ENCODE measurements at regions not wholly inside any gene's neighbourhood (a gene's known extent, or its start where the extent isn't known, plus 50 kb on each side); places are given as distances from the start of the nearest gene placed in this dataset.

- intact Hi-C loops (cut with micrococcal nuclease; ENCODE audit: unreplicated experiment) = no loop called here
- no peak for DNase-seq (ENCODE audit: low spot score)
- ChIA-PET CTCF (no interaction called here), POLR2A (ENCODE audit: low non-redundant PET) (no interaction called here)
- Histone ChIP-seq H3K27ac (ENCODE audit: low read depth, low read length, poor library complexity, severe bottlenecking) (no peak overlapping the region), H3K4me1 (ENCODE audit: insufficient read depth, low read length, poor library complexity, severe bottlenecking) (no peaks in the 10 kb centered on the region), H3K4me3 (ENCODE audit: low read depth, low read length, poor library complexity, severe bottlenecking) (no peak overlapping the region), H3K9me3 (ENCODE audit: low read depth, low read length, poor library complexity, severe bottlenecking) (no peaks in the 10 kb centered on the region), H3K36me3 (ENCODE audit: insufficient read depth, low read length, poor library complexity, severe bottlenecking) (no peaks in the 10 kb centered on the region), H3K27me3 (replicated peaks; ENCODE audit: insufficient read depth, low read depth, low read length, poor library complexity) (no peaks in the 10 kb centered on the region)
- no TSS peak for BruUV-seq (replicated peaks)
- no peak for TF ChIP-seq EZH2 (IDR thresholded peaks at IDR 0.05; ENCODE audit: borderline replicate concordance, low read depth, low read length, poor library complexity, severe bottlenecking)
- TF ChIP-seq, protein P1, sequence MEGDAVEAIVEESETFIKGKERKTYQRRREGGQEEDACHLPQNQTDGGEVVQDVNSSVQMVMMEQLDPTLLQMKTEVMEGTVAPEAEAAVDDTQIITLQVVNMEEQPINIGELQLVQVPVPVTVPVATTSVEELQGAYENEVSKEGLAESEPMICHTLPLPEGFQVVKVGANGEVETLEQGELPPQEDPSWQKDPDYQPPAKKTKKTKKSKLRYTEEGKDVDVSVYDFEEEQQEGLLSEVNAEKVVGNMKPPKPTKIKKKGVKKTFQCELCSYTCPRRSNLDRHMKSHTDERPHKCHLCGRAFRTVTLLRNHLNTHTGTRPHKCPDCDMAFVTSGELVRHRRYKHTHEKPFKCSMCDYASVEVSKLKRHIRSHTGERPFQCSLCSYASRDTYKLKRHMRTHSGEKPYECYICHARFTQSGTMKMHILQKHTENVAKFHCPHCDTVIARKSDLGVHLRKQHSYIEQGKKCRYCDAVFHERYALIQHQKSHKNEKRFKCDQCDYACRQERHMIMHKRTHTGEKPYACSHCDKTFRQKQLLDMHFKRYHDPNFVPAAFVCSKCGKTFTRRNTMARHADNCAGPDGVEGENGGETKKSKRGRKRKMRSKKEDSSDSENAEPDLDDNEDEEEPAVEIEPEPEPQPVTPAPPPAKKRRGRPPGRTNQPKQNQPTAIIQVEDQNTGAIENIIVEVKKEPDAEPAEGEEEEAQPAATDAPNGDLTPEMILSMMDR (conservative IDR thresholded peaks at IDR 0.05; ENCODE audit: low read depth, low read length) = no peak
These were observed 1139.6 kb downstream of the STPG2 start for GRCh38 chr4:97003715-97004114.

DNA sequence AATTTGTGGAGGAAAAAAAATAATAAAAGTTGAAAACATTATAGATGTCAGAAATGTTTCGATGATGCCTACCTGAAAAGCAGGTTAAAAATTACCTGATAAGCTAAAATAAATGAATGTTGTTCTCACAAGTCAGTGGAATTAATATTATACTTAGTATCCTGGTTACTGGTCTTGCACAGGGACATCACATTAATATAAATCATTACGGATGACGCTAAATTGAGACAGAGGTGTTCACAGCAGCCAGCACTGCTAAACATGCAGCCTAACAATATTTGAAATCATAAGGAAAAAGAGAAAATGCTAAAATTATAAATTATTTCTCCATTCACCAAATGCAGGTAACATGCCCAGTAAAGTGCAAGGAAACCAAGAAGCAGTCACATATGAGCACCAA, 1130.0 kb downstream of the STPG2 start:
- no peak overlapping the region for H3K27ac ChIP-seq (ENCODE audit: low read depth, low read length, poor library complexity, severe bottlenecking)
- no peak for TF ChIP-seq EZH2 (IDR thresholded peaks at IDR 0.05; ENCODE audit: borderline replicate concordance, low read depth, low read length, poor library complexity, severe bottlenecking)
- TF ChIP-seq, protein P1 (conservative IDR thresholded peaks at IDR 0.05; ENCODE audit: low read depth, low read length) = no peak
- no peaks in the 10 kb centered on the region for H3K4me1 ChIP-seq (ENCODE audit: insufficient read depth, low read length, poor library complexity, severe bottlenecking)
- POLR2A ChIA-PET (ENCODE audit: low non-redundant PET) = no interaction called here
- intact Hi-C loops (cut with micrococcal nuclease; ENCODE audit: unreplicated experiment) = no loop called here
- H3K27me3 ChIP-seq (replicated peaks; ENCODE audit: insufficient read depth, low read depth, low read length, poor library complexity) = no peaks in the 10 kb centered on the region
- H3K4me3 ChIP-seq (ENCODE audit: low read depth, low read length, poor library complexity, severe bottlenecking) = no peak overlapping the region
- H3K9me3 ChIP-seq (ENCODE audit: low read depth, low read length, poor library complexity, severe bottlenecking) = no peaks in the 10 kb centered on the region
- no peaks in the 10 kb centered on the region for H3K36me3 ChIP-seq (ENCODE audit: insufficient read depth, low read length, poor library complexity, severe bottlenecking)
- BruUV-seq (replicated peaks) = no TSS peak
- CTCF ChIA-PET = no interaction called here
- DNase-seq (ENCODE audit: low spot score) = no peak

- intact Hi-C loops (cut with micrococcal nuclease; ENCODE audit: unreplicated experiment) = no loop called here
These were observed 1129.6 kb downstream of the STPG2 start for GRCh38 chr4:97013711-97014110.

More at GRCh38 chr4:97013711-97014110, 1129.6 kb downstream of the STPG2 start:
- Histone ChIP-seq H3K9me3 (ENCODE audit: low read depth, low read length, poor library complexity, severe bottlenecking) (no peaks in the 10 kb centered on the region), H3K4me1 (ENCODE audit: insufficient read depth, low read length, poor library complexity, severe bottlenecking) (no peaks in the 10 kb centered on the region), H3K27me3 (replicated peaks; ENCODE audit: insufficient read depth, low read depth, low read length, poor library complexity) (no peaks in the 10 kb centered on the region), H3K36me3 (ENCODE audit: insufficient read depth, low read length, poor library complexity, severe bottlenecking) (no peaks in the 10 kb centered on the region), H3K4me3 (ENCODE audit: low read depth, low read length, poor library complexity, severe bottlenecking) (no peak overlapping the region), H3K27ac (ENCODE audit: low read depth, low read length, poor library complexity, severe bottlenecking) (no peak overlapping the region)
- no TSS peak for BruUV-seq (replicated peaks)
- DNase-seq (ENCODE audit: low spot score) = no peak
- ChIA-PET POLR2A (ENCODE audit: low non-redundant PET) (no interaction called here), CTCF (no interaction called here)
- TF ChIP-seq EZH2 (IDR thresholded peaks at IDR 0.05; ENCODE audit: borderline replicate concordance, low read depth, low read length, poor library complexity, severe bottlenecking) = no peak
- TF ChIP-seq, protein P1 (conservative IDR thresholded peaks at IDR 0.05; ENCODE audit: low read depth, low read length) = no peak

Measured in A673 (cell line).